SK-N-SH (cell line): ENCODE measurements at regions not wholly inside any gene's neighbourhood (a gene's known extent, or its start where the extent isn't known, plus 50 kb on each side); places are given as distances from the start of the nearest gene placed in this dataset.
A peak's percentile ranks its signal among the peaks of the same experiment; 100 is the strongest.

Experiments
- CTCF ChIA-PET: fragments of 300-600, 350-600 bp; formaldehyde crosslinking; extraction: SDS; loops from one replicate; lab custom pipeline; 2021; lab: Yijun Ruan, JAX
- POLR2A ChIA-PET: fragments of 350-600 bp; sonication (Branson Sonifier 250); formaldehyde crosslinking; extraction: SDS; loops from one replicate; lab custom pipeline; 2020; ENCODE audit warnings: antibody characterized with exemption, inconsistent platforms; lab: Yijun Ruan, JAX
- DNase-seq: peaks from one replicate; pipeline ENCODE4 v3.0.0; 2012
- H2AFZ ChIP-seq: fragments of 200-600 bp; sonication (generic); 2 replicates; pipeline ENCODE4 v1.8.1; 2016; ENCODE audit warnings: antibody characterized with exemption, mild to moderate bottlenecking, low read depth
- H3F3A ChIP-seq: fragments of 200-600 bp; sonication (generic); replicated peaks from 2 replicates; pipeline ENCODE3; 2016; ENCODE audit warnings: antibody characterized with exemption, mild to moderate bottlenecking; ENCODE audit not compliant: insufficient read depth
- H3K27ac ChIP-seq, 2 experiments: fragments of 200-500 bp in 1 of 2; fragments of 200-600 bp in 1 of 2; sonication (Bioruptor generic) in 1 of 2; sonication (generic), shearing (Covaris generic) in 1 of 2; 2 replicates each; pipeline versions ENCODE4 v1.5.1 to v1.6.1; 2014 to 2016; ENCODE audit warnings: low read depth in 2 of 2, inconsistent platforms in 1 of 2, low read length in 1 of 2, mild to moderate bottlenecking in 1 of 2, mixed read lengths in 1 of 2
- H3K27me3 ChIP-seq: fragments of 200-600 bp; sonication (generic), shearing (Covaris generic); 2 replicates; pipeline ENCODE4 v1.6.1; 2016; ENCODE audit warnings: mixed run types; ENCODE audit not compliant: insufficient read depth
- H3K36me3 ChIP-seq, 2 experiments: fragments of 200-500 bp in 1 of 2; fragments of 200-600 bp in 1 of 2; sonication (Bioruptor generic) in 1 of 2; sonication (generic) in 1 of 2; replicated peaks in 1 of 2; 2 replicates each; pipeline versions ENCODE3 to v1.5.1; 2014 to 2016; ENCODE audit warnings: low read length in 1 of 2, mild to moderate bottlenecking in 1 of 2; ENCODE audit not compliant: insufficient read depth in 2 of 2, control insufficient read depth in 1 of 2
- H3K4me1 ChIP-seq, 2 experiments: fragments of 200-500 bp in 1 of 2; fragments of 200-600 bp in 1 of 2; sonication (Bioruptor generic) in 1 of 2; sonication (generic), shearing (Covaris generic) in 1 of 2; 2 replicates each; pipeline versions ENCODE4 v1.5.1 to v1.6.1; 2014 to 2016; ENCODE audit warnings: low read depth in 1 of 2, low read length in 1 of 2, mixed run types in 1 of 2; ENCODE audit not compliant: insufficient read depth in 2 of 2, control insufficient read depth in 1 of 2
- H3K4me2 ChIP-seq: fragments of 200-600 bp; sonication (generic), shearing (Covaris generic); 2 replicates; pipeline ENCODE4 v1.6.1; 2017; ENCODE audit warnings: mixed run types
- H3K4me3 ChIP-seq, 2 experiments: fragments of 200-500 bp in 1 of 2; fragments of 200-600 bp in 1 of 2; sonication (Bioruptor generic) in 1 of 2; sonication (generic), shearing (Covaris generic) in 1 of 2; 2 replicates each; pipeline versions ENCODE4 v1.5.1 to v1.8.1; 2014 to 2016; ENCODE audit warnings: low read depth in 2 of 2, inconsistent platforms in 1 of 2, low read length in 1 of 2, mild to moderate bottlenecking in 1 of 2, mixed read lengths in 1 of 2, moderate library complexity in 1 of 2
- H3K79me2 ChIP-seq: fragments of 200-600 bp; sonication (generic); 2 replicates; pipeline ENCODE4 v1.8.1; 2017; ENCODE audit warnings: mild to moderate bottlenecking; ENCODE audit not compliant: insufficient read depth
- H3K9ac ChIP-seq: fragments of 200-600 bp; sonication (generic); 2 replicates; pipeline ENCODE4 v1.6.1; 2017; ENCODE audit warnings: mixed run types
- H3K9me2 ChIP-seq: fragments of 200-600 bp; sonication (generic); 2 replicates; pipeline ENCODE4 v1.6.1; 2017; ENCODE audit warnings: mixed run types
- H3K9me3 ChIP-seq: fragments of 200-600 bp; sonication (generic); 2 replicates; pipeline ENCODE4 v1.6.1; 2017; ENCODE audit warnings: mixed run types, mild to moderate bottlenecking, moderate library complexity
- H4K20me1 ChIP-seq: fragments of 200-600 bp; sonication (generic); 2 replicates; pipeline ENCODE4 v1.6.1; 2017; ENCODE audit warnings: mild to moderate bottlenecking, mixed run types; ENCODE audit not compliant: insufficient read depth
- EP300 ChIP-seq, 2 experiments: IDR thresholded peaks; 2 replicates each; pipeline versions ENCODE4 v1.4.0 to v1.6.1; 2012; ENCODE audit warnings: borderline replicate concordance in 1 of 2, low read depth in 1 of 2, low read length in 1 of 2
- EZH2phosphoT487 ChIP-seq: fragments of 200-600 bp; sonication (generic); IDR thresholded peaks from 2 replicates; pipeline ENCODE4 v1.6.1; 2017; ENCODE audit warnings: low read depth, mixed run types, mild to moderate bottlenecking, antibody characterized with exemption, moderate library complexity, borderline replicate concordance
- FOSL2 ChIP-seq: IDR thresholded peaks from 2 replicates; pipeline ENCODE4 v1.4.0; 2012; ENCODE audit warnings: low read depth, mild to moderate bottlenecking, moderate library complexity, borderline replicate concordance
- JUND ChIP-seq: IDR thresholded peaks from 2 replicates; pipeline ENCODE4 v1.4.0; 2012
- NRF1 ChIP-seq: IDR thresholded peaks from 2 replicates; pipeline ENCODE4 v1.6.1; 2012; ENCODE audit warnings: low read depth, mild to moderate bottlenecking, low read length
- RAD21 ChIP-seq: IDR thresholded peaks from 2 replicates; pipeline ENCODE4 v1.6.1; 2012; ENCODE audit warnings: mild to moderate bottlenecking, low read length
- RCOR1 ChIP-seq: fragments of 150-350 bp; IDR thresholded peaks from 2 replicates; pipeline ENCODE4 v1.6.1; 2017; ENCODE audit warnings: antibody characterized with exemption, low read length
- RXRA ChIP-seq: IDR thresholded peaks from 2 replicates; pipeline ENCODE4 v1.4.0; 2012; ENCODE audit warnings: low read depth, mild to moderate bottlenecking, borderline replicate concordance
- SMC3 ChIP-seq: IDR thresholded peaks from 2 replicates; pipeline ENCODE4 v1.6.1; 2012; ENCODE audit warnings: low read depth, low read length, improper control_type of control experiment
- TAF1 ChIP-seq: IDR thresholded peaks from 2 replicates; pipeline ENCODE4 v1.6.1; 2012; ENCODE audit warnings: low read depth, mild to moderate bottlenecking, low read length, moderate library complexity, borderline replicate concordance
- TCF12 ChIP-seq: IDR thresholded peaks from 2 replicates; pipeline ENCODE4 v1.4.0; 2012
- TEAD4 ChIP-seq: IDR thresholded peaks from 2 replicates; pipeline ENCODE4 v1.4.0; 2012; ENCODE audit warnings: mild to moderate bottlenecking, borderline replicate concordance; ENCODE audit not compliant: insufficient read depth
- WGBS: methylation state at CpG from one replicate; pipeline ENCODE4 v1.1.6; 2017; ENCODE audit warnings: low lambda C conversion rate; 5-methylcytosine and 5-hydroxymethylcytosine counted together
- TF ChIP-seq, protein P1 (sequence below): IDR thresholded peaks from 2 replicates; pipeline ENCODE4 v1.4.0; 2012; ENCODE audit warnings: low read depth, borderline replicate concordance
- TF ChIP-seq, protein P2 (sequence below): fragments of 200-600 bp; sonication (generic); IDR thresholded peaks from 2 replicates; pipeline ENCODE4 v1.6.1; 2017; ENCODE audit warnings: antibody characterized with exemption, mild to moderate bottlenecking, moderate library complexity
- TF ChIP-seq, protein P3 (sequence below): IDR thresholded peaks from 2 replicates; pipeline ENCODE4 v1.6.1; 2012; ENCODE audit warnings: mild to moderate bottlenecking, low read depth, low read length, moderate library complexity

DNA sequence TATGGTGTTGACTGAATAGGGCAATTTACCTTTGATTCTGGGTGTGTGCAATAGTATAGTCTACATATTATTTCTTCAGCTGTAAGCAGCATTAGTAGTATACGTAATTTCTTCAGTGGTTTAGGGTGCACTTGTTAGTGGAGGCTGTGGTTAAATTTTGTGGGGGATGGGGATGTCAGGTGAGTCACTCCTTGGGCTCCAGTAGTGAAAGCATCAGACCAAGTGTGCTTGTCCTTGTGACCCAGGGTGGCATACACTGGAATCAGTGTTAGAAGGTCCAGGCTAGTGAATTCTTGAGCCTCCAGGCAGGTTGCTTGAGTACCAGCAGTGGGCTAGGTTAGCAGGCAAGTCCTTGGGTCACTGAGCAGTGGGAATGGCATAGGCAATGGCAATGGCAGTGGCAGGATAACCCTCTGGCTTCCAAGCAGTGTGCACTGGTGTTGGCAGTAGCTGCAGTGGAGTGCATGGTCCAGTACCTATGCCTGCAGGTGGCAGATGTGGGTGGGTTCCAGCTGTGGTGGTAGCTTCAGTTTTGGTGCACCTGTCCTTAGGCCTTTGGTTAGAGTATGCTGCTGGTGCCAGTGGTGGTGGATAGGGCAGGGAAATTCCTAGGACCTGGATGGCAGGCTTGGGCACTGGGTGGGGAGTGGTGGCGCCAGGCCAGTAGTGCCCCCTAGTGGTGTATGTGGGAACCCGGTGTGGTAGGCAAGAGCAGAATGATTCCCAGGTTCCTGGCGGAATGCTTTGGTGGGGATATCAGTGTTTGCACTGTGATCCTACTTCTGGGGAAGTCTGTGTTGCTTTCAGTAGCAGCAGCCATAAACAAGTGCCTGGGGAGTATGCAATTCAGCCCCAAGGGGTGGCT is 531.0 kb downstream of the SMARCA1 start (continued):
- TF ChIP-seq, protein P1, sequence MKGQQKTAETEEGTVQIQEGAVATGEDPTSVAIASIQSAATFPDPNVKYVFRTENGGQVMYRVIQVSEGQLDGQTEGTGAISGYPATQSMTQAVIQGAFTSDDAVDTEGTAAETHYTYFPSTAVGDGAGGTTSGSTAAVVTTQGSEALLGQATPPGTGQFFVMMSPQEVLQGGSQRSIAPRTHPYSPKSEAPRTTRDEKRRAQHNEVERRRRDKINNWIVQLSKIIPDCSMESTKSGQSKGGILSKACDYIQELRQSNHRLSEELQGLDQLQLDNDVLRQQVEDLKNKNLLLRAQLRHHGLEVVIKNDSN, result no peak
- TF ChIP-seq RCOR1, result no peak
- TF ChIP-seq JUND, result no peak
- TF ChIP-seq, all 33 proteins: peak for 0

DNA sequence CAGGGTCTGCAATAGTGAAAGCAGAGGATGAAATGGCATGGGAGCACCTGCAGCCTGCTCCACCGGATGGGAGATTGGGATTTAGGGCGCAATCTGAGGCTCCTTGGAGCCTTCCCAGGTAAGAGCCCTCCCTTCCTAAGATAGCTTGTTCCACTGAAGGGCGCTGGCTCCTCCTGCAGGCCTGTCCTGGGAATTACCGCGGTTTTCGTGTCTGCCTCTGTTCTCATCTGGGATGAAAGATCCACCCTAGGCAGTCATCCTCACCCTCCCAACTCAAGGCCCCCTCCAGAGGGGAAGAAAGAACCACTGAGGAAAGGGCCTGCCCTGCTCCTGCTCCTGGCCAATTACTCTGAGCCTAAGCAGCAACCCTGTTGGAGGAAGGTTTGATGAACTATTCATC is 547.5 kb downstream of the SMARCA1 start:
- TF ChIP-seq SMC3 (peak; percentile 31; the same call in 1 of the 2 replicates), RXRA (no peak), RAD21 (peak; percentile 76)
- TF ChIP-seq, protein P2, sequence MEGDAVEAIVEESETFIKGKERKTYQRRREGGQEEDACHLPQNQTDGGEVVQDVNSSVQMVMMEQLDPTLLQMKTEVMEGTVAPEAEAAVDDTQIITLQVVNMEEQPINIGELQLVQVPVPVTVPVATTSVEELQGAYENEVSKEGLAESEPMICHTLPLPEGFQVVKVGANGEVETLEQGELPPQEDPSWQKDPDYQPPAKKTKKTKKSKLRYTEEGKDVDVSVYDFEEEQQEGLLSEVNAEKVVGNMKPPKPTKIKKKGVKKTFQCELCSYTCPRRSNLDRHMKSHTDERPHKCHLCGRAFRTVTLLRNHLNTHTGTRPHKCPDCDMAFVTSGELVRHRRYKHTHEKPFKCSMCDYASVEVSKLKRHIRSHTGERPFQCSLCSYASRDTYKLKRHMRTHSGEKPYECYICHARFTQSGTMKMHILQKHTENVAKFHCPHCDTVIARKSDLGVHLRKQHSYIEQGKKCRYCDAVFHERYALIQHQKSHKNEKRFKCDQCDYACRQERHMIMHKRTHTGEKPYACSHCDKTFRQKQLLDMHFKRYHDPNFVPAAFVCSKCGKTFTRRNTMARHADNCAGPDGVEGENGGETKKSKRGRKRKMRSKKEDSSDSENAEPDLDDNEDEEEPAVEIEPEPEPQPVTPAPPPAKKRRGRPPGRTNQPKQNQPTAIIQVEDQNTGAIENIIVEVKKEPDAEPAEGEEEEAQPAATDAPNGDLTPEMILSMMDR, result peak; percentile 56
- 0% methylated on average over 5 of the region's 6 CpGs for WGBS
- peak; percentile 41 for DNase-seq
- H3K27me3 ChIP-seq, result no peaks in the 10 kb centered on the region
- no peaks in the 10 kb centered on the region for H4K20me1 ChIP-seq
- no peaks in the 10 kb centered on the region for H3K4me1 ChIP-seq
- H3K9ac ChIP-seq, result no peak overlapping the region
- POLR2A ChIA-PET, result no interaction called here
- no peaks in the 10 kb centered on the region for H3K9me3 ChIP-seq
- H3K27ac ChIP-seq, result no peak overlapping the region
- H3K4me3 ChIP-seq, result no peak overlapping the region; a peak in 1 of 4 replicates
- H3K4me2 ChIP-seq, result no peak overlapping the region
- no peaks in the 10 kb centered on the region for H3K79me2 ChIP-seq
- no peaks in the 10 kb centered on the region for H3F3A ChIP-seq
- no peaks in the 10 kb centered on the region for H3K9me2 ChIP-seq
- no peaks in the 10 kb centered on the region for H3K36me3 ChIP-seq
- CTCF ChIA-PET, result interaction anchor here (0.7 to 4.4 kb wide), 10 partner anchors 9 to 870 kb away, joined by 3 to 27 read pairs (median 4); no protein-coding TSS in a partner anchor
- H2AFZ ChIP-seq, result no peak overlapping the region

DNA sequence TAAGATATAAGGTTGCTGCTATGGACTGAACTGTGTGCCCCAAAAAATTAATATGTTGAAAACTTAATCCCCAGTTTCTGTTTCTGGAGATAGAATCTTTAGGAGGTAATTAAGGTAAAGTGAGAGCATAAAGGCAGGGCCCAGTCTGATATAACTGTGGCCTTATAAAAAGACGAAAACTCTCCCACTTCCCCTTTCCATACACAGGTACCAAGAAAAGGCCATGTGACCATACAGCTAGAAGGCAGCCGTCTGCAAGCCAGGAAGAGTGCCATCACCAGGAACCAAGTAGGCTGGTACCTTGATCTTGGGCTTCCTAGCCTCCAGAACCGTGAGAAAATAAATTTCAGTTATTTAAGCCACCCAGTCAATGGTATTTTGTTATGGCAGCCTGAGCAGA is 550.3 kb downstream of the SMARCA1 start:
- H3K9me3 ChIP-seq, result no peaks in the 10 kb centered on the region
- H4K20me1 ChIP-seq, result no peaks in the 10 kb centered on the region
- no peaks in the 10 kb centered on the region for H3K36me3 ChIP-seq
- no peaks in the 10 kb centered on the region for H3F3A ChIP-seq
- no peak overlapping the region for H3K27ac ChIP-seq
- H3K79me2 ChIP-seq, result no peaks in the 10 kb centered on the region
- TF ChIP-seq EP300 (IDR thresholded peaks at IDR 0.05; ENCODE audit: borderline replicate concordance in 1 of 2, low read depth in 1 of 2, low read length in 1 of 2) (no peak), TAF1 (no peak), FOSL2 (no peak), TEAD4 (no peak), RAD21 (no peak), TCF12 (no peak), EZH2phosphoT487 (no peak), NRF1 (no peak), RXRA (no peak), JUND (no peak)
- TF ChIP-seq, protein P3, sequence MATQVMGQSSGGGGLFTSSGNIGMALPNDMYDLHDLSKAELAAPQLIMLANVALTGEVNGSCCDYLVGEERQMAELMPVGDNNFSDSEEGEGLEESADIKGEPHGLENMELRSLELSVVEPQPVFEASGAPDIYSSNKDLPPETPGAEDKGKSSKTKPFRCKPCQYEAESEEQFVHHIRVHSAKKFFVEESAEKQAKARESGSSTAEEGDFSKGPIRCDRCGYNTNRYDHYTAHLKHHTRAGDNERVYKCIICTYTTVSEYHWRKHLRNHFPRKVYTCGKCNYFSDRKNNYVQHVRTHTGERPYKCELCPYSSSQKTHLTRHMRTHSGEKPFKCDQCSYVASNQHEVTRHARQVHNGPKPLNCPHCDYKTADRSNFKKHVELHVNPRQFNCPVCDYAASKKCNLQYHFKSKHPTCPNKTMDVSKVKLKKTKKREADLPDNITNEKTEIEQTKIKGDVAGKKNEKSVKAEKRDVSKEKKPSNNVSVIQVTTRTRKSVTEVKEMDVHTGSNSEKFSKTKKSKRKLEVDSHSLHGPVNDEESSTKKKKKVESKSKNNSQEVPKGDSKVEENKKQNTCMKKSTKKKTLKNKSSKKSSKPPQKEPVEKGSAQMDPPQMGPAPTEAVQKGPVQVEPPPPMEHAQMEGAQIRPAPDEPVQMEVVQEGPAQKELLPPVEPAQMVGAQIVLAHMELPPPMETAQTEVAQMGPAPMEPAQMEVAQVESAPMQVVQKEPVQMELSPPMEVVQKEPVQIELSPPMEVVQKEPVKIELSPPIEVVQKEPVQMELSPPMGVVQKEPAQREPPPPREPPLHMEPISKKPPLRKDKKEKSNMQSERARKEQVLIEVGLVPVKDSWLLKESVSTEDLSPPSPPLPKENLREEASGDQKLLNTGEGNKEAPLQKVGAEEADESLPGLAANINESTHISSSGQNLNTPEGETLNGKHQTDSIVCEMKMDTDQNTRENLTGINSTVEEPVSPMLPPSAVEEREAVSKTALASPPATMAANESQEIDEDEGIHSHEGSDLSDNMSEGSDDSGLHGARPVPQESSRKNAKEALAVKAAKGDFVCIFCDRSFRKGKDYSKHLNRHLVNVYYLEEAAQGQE, result no peak
- TF ChIP-seq, protein P2, result no peak
- TF ChIP-seq, all 33 proteins: peak for 0
- Histone ChIP-seq H3K27me3 (no peaks in the 10 kb centered on the region), H3K9me2 (no peaks in the 10 kb centered on the region), H3K4me3 (no peak overlapping the region), H3K4me2 (no peak overlapping the region), H3K4me1 (no peaks in the 10 kb centered on the region), H3K9ac (no peak overlapping the region), H2AFZ (no peak overlapping the region)
- WGBS, result 4% methylated on average over 3 of the region's 3 CpGs
- DNase-seq, result no peak
- ChIA-PET CTCF (interaction anchor here (1.2 to 4.4 kb wide), 2 partner anchors 155 to 867 kb away, joined by 3 to 27 read pairs; no protein-coding TSS in a partner anchor), POLR2A (no interaction called here)
